ENCODE measurements at regions not wholly inside any gene's neighbourhood (a gene's known extent, or its start where the extent isn't known, plus 50 kb on each side); places are given as distances from the start of the nearest gene placed in this dataset.

DNA sequence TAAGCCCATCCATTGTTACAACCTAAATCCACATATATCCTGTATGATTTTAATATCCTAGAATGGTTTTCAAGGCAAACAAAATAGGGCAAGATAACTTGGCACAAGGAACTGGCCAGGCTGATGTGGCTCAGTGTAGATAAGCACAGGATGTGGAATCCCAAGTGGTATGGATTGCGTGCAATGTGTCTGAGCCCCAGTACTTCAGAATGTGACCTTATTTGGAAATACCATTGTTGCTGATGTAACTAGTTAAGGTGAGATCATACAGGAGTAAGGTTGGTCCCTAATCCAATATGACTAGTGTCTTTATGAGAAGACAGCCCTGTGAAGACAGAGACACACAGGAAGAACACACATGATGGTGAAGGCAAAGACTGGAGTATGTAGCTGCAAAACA, 72.4 kb downstream of the IL21 start (continued):
- TF ChIP-seq ZSCAN20 (CRISPR knock-in tag; IDR thresholded peaks at IDR 0.05): no peak
- no peak for TF ChIP-seq MAZ (IDR thresholded peaks at IDR 0.05; ENCODE audit: borderline replicate concordance, low read depth, low read length)
- no peak for TF ChIP-seq RFX5 (IDR thresholded peaks at IDR 0.05)

DNA sequence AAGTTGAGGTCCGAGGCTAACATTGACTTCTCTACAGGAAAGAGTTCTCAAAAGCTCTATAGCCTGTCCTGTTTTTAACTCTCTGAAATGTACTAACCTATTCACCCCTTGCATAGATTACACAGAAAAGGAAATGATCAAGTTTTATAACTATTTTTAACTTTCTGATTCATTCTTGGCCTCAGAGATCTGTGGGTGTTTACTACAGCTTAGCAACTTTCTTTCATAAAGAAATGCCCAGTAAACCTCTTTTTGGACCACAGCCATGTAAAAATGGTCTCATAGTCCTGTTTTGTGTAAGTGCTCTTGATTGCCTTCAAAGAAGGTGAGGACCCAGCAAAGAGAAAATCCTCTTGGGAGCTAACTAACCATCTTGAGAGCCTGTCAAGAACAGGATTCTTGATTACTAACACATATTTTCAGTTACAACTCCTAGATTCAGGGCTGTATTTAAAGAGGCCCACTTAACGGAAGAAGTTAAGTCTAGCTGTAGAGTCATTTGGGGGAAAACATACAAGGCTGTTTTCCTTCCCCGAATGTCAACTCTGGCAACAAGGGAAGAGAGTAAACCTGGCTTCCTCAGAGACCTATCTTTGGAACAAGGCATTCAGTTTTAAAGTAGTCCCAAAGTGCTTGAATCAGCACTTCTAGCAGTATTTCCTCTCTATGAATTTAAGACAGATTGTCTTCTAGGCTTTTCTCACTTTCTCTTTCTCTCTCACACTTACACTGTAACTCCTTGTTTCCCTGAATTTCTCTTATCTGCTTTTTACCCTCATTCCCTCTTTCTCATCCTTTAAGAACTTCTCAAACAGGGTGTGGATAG, 78.2 kb downstream of the IL21 start:
- CTCF ChIA-PET: no interaction called here
- WGBS (ENCODE audit: missing lambda C conversion rate): 32% methylated on average over 3 of the region's 3 CpGs
- H3K27ac ChIP-seq: no peak overlapping the region
- H3K9me3 ChIP-seq: no peaks in the 10 kb centered on the region
- TF ChIP-seq HDAC2 (IDR thresholded peaks at IDR 0.05) (no peak), HOXB5 (CRISPR knock-in tag; IDR thresholded peaks at IDR 0.05) (no peak), ZSCAN20 (CRISPR knock-in tag; IDR thresholded peaks at IDR 0.05) (no peak), MYC (IDR thresholded peaks at IDR 0.05; ENCODE audit: borderline replicate concordance, low read length) (no peak), MAFK (IDR thresholded peaks at IDR 0.05; ENCODE audit: partially characterized antibody) (peak; percentile 67)
- TF ChIP-seq, protein P1, sequence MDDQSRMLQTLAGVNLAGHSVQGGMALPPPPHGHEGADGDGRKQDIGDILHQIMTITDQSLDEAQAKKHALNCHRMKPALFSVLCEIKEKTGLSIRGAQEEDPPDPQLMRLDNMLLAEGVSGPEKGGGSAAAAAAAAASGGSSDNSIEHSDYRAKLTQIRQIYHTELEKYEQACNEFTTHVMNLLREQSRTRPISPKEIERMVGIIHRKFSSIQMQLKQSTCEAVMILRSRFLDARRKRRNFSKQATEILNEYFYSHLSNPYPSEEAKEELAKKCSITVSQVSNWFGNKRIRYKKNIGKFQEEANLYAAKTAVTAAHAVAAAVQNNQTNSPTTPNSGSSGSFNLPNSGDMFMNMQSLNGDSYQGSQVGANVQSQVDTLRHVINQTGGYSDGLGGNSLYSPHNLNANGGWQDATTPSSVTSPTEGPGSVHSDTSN (IDR thresholded peaks at IDR 0.05): no peak
- no peaks in the 10 kb centered on the region for H3K4me1 ChIP-seq
- H3K4me3 ChIP-seq: no peak overlapping the region
- FAIRE-seq (no peak), DNase-seq (ENCODE audit: low read depth in 1 of 2, low spot score in 1 of 2) (no peak), ATAC-seq (no peak)
- no peak overlapping the region for H3K4me2 ChIP-seq
- POLR2A ChIA-PET: no interaction called here

DNA sequence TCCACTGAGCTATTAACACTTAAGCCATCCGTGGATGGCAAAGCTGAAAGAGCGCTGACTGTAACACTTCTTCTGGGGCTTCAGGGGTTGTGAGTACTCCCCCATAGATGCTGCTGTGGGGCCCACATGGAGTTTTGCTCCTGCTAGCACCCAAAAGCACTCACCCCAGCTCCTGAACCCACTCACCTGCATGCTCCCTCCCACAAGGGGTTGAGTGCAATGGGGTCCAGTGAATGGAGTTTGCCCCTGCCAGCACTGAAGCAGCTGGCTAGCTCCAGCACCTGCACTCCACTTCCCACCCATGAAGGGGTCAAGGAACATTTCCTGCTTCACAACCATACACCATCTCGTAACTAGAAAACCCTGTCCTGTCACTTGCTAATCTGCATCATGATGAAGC, 78.9 kb downstream of the IL21 start:
- no peak overlapping the region for H3K4me2 ChIP-seq
- TF ChIP-seq CHD4 (IDR thresholded peaks at IDR 0.05; ENCODE audit: borderline replicate concordance) (no peak), CHD2 (IDR thresholded peaks at IDR 0.05; ENCODE audit: low read length, partially characterized antibody) (no peak), KDM5A (IDR thresholded peaks at IDR 0.05) (no peak)
- no peak for FAIRE-seq
- no peak overlapping the region for H3K27ac ChIP-seq
- ChIA-PET POLR2A (no interaction called here), CTCF (no interaction called here)
- no peaks in the 10 kb centered on the region for H3K4me1 ChIP-seq
- WGBS (ENCODE audit: missing lambda C conversion rate): 48% methylated on average over 3 of the region's 3 CpGs
- H3K4me3 ChIP-seq: no peak overlapping the region
- DNase-seq (ENCODE audit: low read depth in 1 of 2, low spot score in 1 of 2): no peak
- no peak for ATAC-seq
- H3K9me3 ChIP-seq: no peaks in the 10 kb centered on the region

DNA sequence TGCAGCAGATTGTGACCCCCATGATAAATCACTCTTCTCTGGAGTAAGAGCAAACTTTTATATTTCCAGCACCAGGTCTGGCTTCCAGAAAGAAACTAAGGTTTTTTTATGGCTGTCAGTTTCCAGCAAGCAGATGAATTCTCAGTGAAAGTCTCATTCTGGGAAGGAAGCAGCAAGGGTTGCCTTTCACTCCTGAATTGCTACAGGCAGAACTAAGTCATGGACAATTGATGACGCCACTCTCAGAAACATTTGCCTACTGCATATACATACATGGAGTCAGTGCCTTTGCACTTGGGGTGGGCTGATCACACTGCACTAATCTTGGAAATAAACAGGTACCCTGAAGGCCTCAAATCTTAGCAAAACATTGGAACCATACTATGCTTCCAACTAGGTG, 80.0 kb downstream of the IL21 start:
- 78% methylated on average over 1 of the region's 1 CpG for WGBS (ENCODE audit: missing lambda C conversion rate)
- Histone ChIP-seq H3K4me1 (no peaks in the 10 kb centered on the region), H3K4me3 (no peak overlapping the region), H3K27ac (no peak overlapping the region), H3K4me2 (no peak overlapping the region), H3K9me3 (no peaks in the 10 kb centered on the region)
- ChIA-PET POLR2A (no interaction called here), CTCF (no interaction called here)
- TF ChIP-seq MAZ (IDR thresholded peaks at IDR 0.05; ENCODE audit: borderline replicate concordance, low read depth, low read length): no peak
- TF ChIP-seq RCOR1 (IDR thresholded peaks at IDR 0.05; ENCODE audit: low read depth, low read length): no peak
- TF ChIP-seq, protein P2, sequence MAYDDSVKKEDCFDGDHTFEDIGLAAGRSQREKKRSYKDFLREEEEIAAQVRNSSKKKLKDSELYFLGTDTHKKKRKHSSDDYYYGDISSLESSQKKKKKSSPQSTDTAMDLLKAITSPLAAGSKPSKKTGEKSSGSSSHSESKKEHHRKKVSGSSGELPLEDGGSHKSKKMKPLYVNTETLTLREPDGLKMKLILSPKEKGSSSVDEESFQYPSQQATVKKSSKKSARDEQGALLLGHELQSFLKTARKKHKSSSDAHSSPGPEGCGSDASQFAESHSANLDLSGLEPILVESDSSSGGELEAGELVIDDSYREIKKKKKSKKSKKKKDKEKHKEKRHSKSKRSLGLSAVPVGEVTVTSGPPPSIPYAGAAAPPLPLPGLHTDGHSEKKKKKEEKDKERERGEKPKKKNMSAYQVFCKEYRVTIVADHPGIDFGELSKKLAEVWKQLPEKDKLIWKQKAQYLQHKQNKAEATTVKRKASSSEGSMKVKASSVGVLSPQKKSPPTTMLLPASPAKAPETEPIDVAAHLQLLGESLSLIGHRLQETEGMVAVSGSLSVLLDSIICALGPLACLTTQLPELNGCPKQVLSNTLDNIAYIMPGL (CRISPR knock-in tag; IDR thresholded peaks at IDR 0.05; ENCODE audit: borderline replicate concordance): no peak
- no peak for TF ChIP-seq HOXB5 (CRISPR knock-in tag; IDR thresholded peaks at IDR 0.05)
- no peak for TF ChIP-seq MAFK (IDR thresholded peaks at IDR 0.05; ENCODE audit: partially characterized antibody)
- TF ChIP-seq CBX8 (IDR thresholded peaks at IDR 0.05): no peak
- TF ChIP-seq, protein P3, sequence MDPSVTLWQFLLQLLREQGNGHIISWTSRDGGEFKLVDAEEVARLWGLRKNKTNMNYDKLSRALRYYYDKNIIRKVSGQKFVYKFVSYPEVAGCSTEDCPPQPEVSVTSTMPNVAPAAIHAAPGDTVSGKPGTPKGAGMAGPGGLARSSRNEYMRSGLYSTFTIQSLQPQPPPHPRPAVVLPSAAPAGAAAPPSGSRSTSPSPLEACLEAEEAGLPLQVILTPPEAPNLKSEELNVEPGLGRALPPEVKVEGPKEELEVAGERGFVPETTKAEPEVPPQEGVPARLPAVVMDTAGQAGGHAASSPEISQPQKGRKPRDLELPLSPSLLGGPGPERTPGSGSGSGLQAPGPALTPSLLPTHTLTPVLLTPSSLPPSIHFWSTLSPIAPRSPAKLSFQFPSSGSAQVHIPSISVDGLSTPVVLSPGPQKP (IDR thresholded peaks at IDR 0.05; ENCODE audit: low read depth, low read length): no peak
- no peak for TF ChIP-seq CEBPB (IDR thresholded peaks at IDR 0.05)
- no peak for ATAC-seq
- FAIRE-seq: no peak
- no peak for DNase-seq (ENCODE audit: low read depth in 1 of 2, low spot score in 1 of 2)
